IMR-90 (cell line): ENCODE measurements at regions not wholly inside any gene's neighbourhood (a gene's known extent, or its start where the extent isn't known, plus 50 kb on each side); places are given as distances from the start of the nearest gene placed in this dataset.

Experiments used
- BHLHE40 ChIP-seq: fragments of 150-350 bp; IDR thresholded peaks from 2 replicates; pipeline ENCODE4 v1.6.1; 2016; ENCODE audit warnings: mild to moderate bottlenecking, low read depth, low read length
- CTCF ChIP-seq: conservative IDR thresholded peaks from 2 replicates; pipeline ENCODE4 v1.5.1; 2012; ENCODE audit warnings: mild to moderate bottlenecking, low read depth, low read length, improper control_type of control experiment
- ELK1 ChIP-seq: fragments of 150-350 bp; IDR thresholded peaks from 2 replicates; pipeline ENCODE4 v1.6.1; 2016; ENCODE audit warnings: low read depth, mild to moderate bottlenecking, low read length, moderate library complexity, borderline replicate concordance
- FOS ChIP-seq: fragments of 150-350 bp; IDR thresholded peaks from 2 replicates; pipeline ENCODE4 v1.6.1; 2016; ENCODE audit warnings: low read depth, low read length
- MAZ ChIP-seq: IDR thresholded peaks from 2 replicates; pipeline ENCODE4 v1.6.1; 2012; ENCODE audit warnings: low read depth, mild to moderate bottlenecking, low read length, improper control_type of control experiment, moderate library complexity, borderline replicate concordance
- NFE2L2 ChIP-seq: fragments of 150-350 bp; IDR thresholded peaks from 2 replicates; pipeline ENCODE4 v1.6.1; 2016; ENCODE audit warnings: low read depth, mild to moderate bottlenecking, low read length
- POLR2A ChIP-seq: IDR thresholded peaks from 2 replicates; pipeline ENCODE4 v1.6.1; 2012; ENCODE audit warnings: mild to moderate bottlenecking, low read depth, low read length
- RAD21 ChIP-seq: IDR thresholded peaks from 2 replicates; pipeline ENCODE4 v1.6.1; 2012; ENCODE audit warnings: low read length, improper control_type of control experiment
- RCOR1 ChIP-seq: IDR thresholded peaks from 2 replicates; pipeline ENCODE4 v1.6.1; 2012; ENCODE audit warnings: mild to moderate bottlenecking, low read length, improper control_type of control experiment; ENCODE audit not compliant: insufficient replicate concordance
- SMC3 ChIP-seq: fragments of 150-350 bp; IDR thresholded peaks from 2 replicates; pipeline ENCODE4 v1.6.1; 2016; ENCODE audit warnings: low read depth, mild to moderate bottlenecking, antibody characterized with exemption, low read length, moderate library complexity
- USF2 ChIP-seq: fragments of 150-350 bp; IDR thresholded peaks from 2 replicates; pipeline ENCODE4 v1.6.1; 2017; ENCODE audit warnings: mild to moderate bottlenecking, antibody characterized with exemption, low read length, low read depth

GRCh38 chr4:60019946-60020345 is 1180.2 kb upstream of the ADGRL3 start:
- TF ChIP-seq CTCF (no peak), POLR2A (no peak), RCOR1 (no peak), FOS (no peak), SMC3 (no peak), USF2 (no peak), ELK1 (no peak), MAZ (no peak), RAD21 (no peak), NFE2L2 (no peak), BHLHE40 (no peak)
